HG02623 (cell line): ENCODE measurements at regions not wholly inside any gene's neighbourhood (a gene's known extent, or its start where the extent isn't known, plus 50 kb on each side); places are given as distances from the start of the nearest gene placed in this dataset.

ENCODE experiments used
- ATAC-seq: cut with Tn5 transposase; IDR thresholded peaks from one replicate; pipeline ENCODE4 v1.9.1; 2021; ENCODE audit warnings: moderate library complexity; ENCODE audit not compliant: unreplicated experiment

GRCh38 chr15:70430069-70430468 is 332.4 kb upstream of the TLE3 start:
- no peak for ATAC-seq

GRCh38 chr15:70429056-70429722 is 331.5 kb upstream of the TLE3 start:
- no peak for ATAC-seq

GRCh38 chr15:70428211-70428822 is 330.6 kb upstream of the TLE3 start:
- ATAC-seq: no peak

GRCh38 chr15:70427167-70428120 is 329.7 kb upstream of the TLE3 start:
- ATAC-seq: no peak

GRCh38 chr15:70426096-70426821 is 328.5 kb upstream of the TLE3 start:
- ATAC-seq: no peak

GRCh38 chr15:70424937-70425411 is 327.3 kb upstream of the TLE3 start:
- ATAC-seq: no peak

- no peak for ATAC-seq
Observed at GRCh38 chr15:70423267-70423666, 325.6 kb upstream of the TLE3 start.

GRCh38 chr15:70422342-70422741 is 324.6 kb upstream of the TLE3 start:
- no peak for ATAC-seq

- ATAC-seq: no peak
Observed at GRCh38 chr15:70420948-70421482, 323.3 kb upstream of the TLE3 start.

- ATAC-seq: no peak
Observed at GRCh38 chr15:70420086-70420947, 322.6 kb upstream of the TLE3 start.

- ATAC-seq: no peak
Observed at GRCh38 chr15:70418943-70419342, 321.2 kb upstream of the TLE3 start.

- ATAC-seq: no peak
Observed at GRCh38 chr15:70417535-70417934, 319.8 kb upstream of the TLE3 start.

- no peak for ATAC-seq
Observed at GRCh38 chr15:70416829-70417228, 319.1 kb upstream of the TLE3 start.

GRCh38 chr15:70415398-70415797 is 317.7 kb upstream of the TLE3 start:
- no peak for ATAC-seq

GRCh38 chr15:70414626-70415025 is 316.9 kb upstream of the TLE3 start:
- no peak for ATAC-seq

GRCh38 chr15:70412794-70413193 is 315.1 kb upstream of the TLE3 start:
- ATAC-seq: no peak

GRCh38 chr15:70411143-70411863 is 313.6 kb upstream of the TLE3 start:
- ATAC-seq: no peak

GRCh38 chr15:70410371-70410985 is 312.8 kb upstream of the TLE3 start:
- no peak for ATAC-seq

GRCh38 chr15:70409388-70409787 is 311.7 kb upstream of the TLE3 start:
- no peak for ATAC-seq
